GM12865 (cell line): ENCODE measurements at regions not wholly inside any gene's neighbourhood (a gene's known extent, or its start where the extent isn't known, plus 50 kb on each side); places are given as distances from the start of the nearest gene placed in this dataset.

Experiments used
- DNase-seq: peaks from one replicate; pipeline ENCODE4 v3.0.0; 2010; ENCODE audit warnings: low read depth
- H3K4me3 ChIP-seq: 2 replicates; pipeline ENCODE4 v1.5.1; 2011; ENCODE audit warnings: mild to moderate bottlenecking, low read depth, low read length, control low read depth
- CTCF ChIP-seq: IDR thresholded peaks from 2 replicates; pipeline ENCODE4 v1.5.1; 2011; ENCODE audit warnings: low read length, control low read depth, low read depth, inconsistent platforms; ENCODE audit not compliant: insufficient read depth; ENCODE audit errors: missing control alignments

GRCh38 chr6:66161546-66162108, 454.6 kb upstream of the EYS start:
- no peak for DNase-seq
- no peak overlapping the region for H3K4me3 ChIP-seq
- no peak for TF ChIP-seq CTCF

- no peak for TF ChIP-seq CTCF
- no peak overlapping the region for H3K4me3 ChIP-seq
- DNase-seq, result no peak
These were observed 452.9 kb upstream of the EYS start for GRCh38 chr6:66159937-66160336.

GRCh38 chr6:66153247-66153646, 446.2 kb upstream of the EYS start:
- no peak for TF ChIP-seq CTCF
- no peak for DNase-seq
- H3K4me3 ChIP-seq, result no peak overlapping the region

- no peak for DNase-seq
- H3K4me3 ChIP-seq, result no peak overlapping the region
- no peak for TF ChIP-seq CTCF
These were observed 442.1 kb upstream of the EYS start for GRCh38 chr6:66149132-66149531.

- no peak for DNase-seq
- no peak overlapping the region for H3K4me3 ChIP-seq
- TF ChIP-seq CTCF, result no peak
These were observed 438.8 kb upstream of the EYS start for GRCh38 chr6:66145867-66146266.

GRCh38 chr6:66134021-66134420, 427.0 kb upstream of the EYS start:
- no peak for TF ChIP-seq CTCF
- no peak for DNase-seq
- H3K4me3 ChIP-seq, result no peak overlapping the region

- DNase-seq, result no peak
- no peak overlapping the region for H3K4me3 ChIP-seq
- no peak for TF ChIP-seq CTCF
These were observed 421.6 kb upstream of the EYS start for GRCh38 chr6:66128656-66129055.
